ENCODE measurements at regions not wholly inside any gene's neighbourhood (a gene's known extent, or its start where the extent isn't known, plus 50 kb on each side); places are given as distances from the start of the nearest gene placed in this dataset.

- DNase-seq = no peak
Measured at GRCh38 chr16:49216593-49216992, 65.0 kb downstream of the CBLN1 start.

GRCh38 chr16:49213594-49213993 lies 68.0 kb downstream of the CBLN1 start:
- no peak for DNase-seq

- no peak for DNase-seq
Measured at GRCh38 chr16:49204191-49204590, 77.4 kb downstream of the CBLN1 start.

GRCh38 chr16:49203361-49203760 lies 78.3 kb downstream of the CBLN1 start:
- DNase-seq = no peak

- DNase-seq = no peak
Measured at GRCh38 chr16:49201118-49201517, 80.5 kb downstream of the CBLN1 start.

GRCh38 chr16:49200223-49200820 lies 81.3 kb downstream of the CBLN1 start:
- no peak for DNase-seq

GRCh38 chr16:49195237-49195548 lies 86.4 kb downstream of the CBLN1 start:
- DNase-seq = no peak

GRCh38 chr16:49194537-49195236 lies 87.0 kb downstream of the CBLN1 start:
- no peak for DNase-seq

- no peak for DNase-seq
Measured at GRCh38 chr16:49193596-49193995, 88.0 kb downstream of the CBLN1 start.

GRCh38 chr16:49189286-49189685 lies 92.4 kb downstream of the CBLN1 start:
- no peak for DNase-seq

- DNase-seq = no peak
Measured at GRCh38 chr16:49183911-49184310, 97.7 kb downstream of the CBLN1 start.

GRCh38 chr16:49181791-49182518 lies 99.7 kb downstream of the CBLN1 start:
- no peak for DNase-seq

- no peak for DNase-seq
Measured at GRCh38 chr16:49179714-49180330, 101.8 kb downstream of the CBLN1 start.

GRCh38 chr16:49168126-49168525 lies 113.5 kb downstream of the CBLN1 start:
- no peak for DNase-seq

GRCh38 chr16:49165025-49165424 lies 116.6 kb downstream of the CBLN1 start:
- DNase-seq = no peak

- no peak for DNase-seq
Measured at GRCh38 chr16:49161191-49161590, 120.4 kb downstream of the CBLN1 start.

- DNase-seq = peak; percentile 37
Measured at GRCh38 chr16:49158029-49158642, 123.5 kb downstream of the CBLN1 start.

GRCh38 chr16:49150341-49150740 lies 131.3 kb downstream of the CBLN1 start:
- no peak for DNase-seq

GRCh38 chr16:49148410-49148809 lies 133.2 kb downstream of the CBLN1 start:
- DNase-seq = no peak

GRCh38 chr16:49140618-49141017 lies 141.0 kb downstream of the CBLN1 start:
- no peak for DNase-seq

GRCh38 chr16:49130397-49130796 lies 151.2 kb downstream of the CBLN1 start:
- DNase-seq = no peak

- no peak for DNase-seq
Measured at GRCh38 chr16:49129935-49130334, 151.7 kb downstream of the CBLN1 start.

- DNase-seq = no peak
Measured at GRCh38 chr16:49128740-49129139, 152.9 kb downstream of the CBLN1 start.

Measured in NCI-H226 (cell line).